HG03460 (cell line): ENCODE measurements at regions not wholly inside any gene's neighbourhood (a gene's known extent, or its start where the extent isn't known, plus 50 kb on each side); places are given as distances from the start of the nearest gene placed in this dataset.
"Not testable (repeated sequence)": the region's sequence is repeated elsewhere in the genome, so short reads cannot be mapped to it uniquely, and the experiment has no call there.

Experiments used
- ATAC-seq: cut with Tn5 transposase; IDR thresholded peaks from one replicate; pipeline ENCODE4 v1.9.1; 2021; ENCODE audit not compliant: unreplicated experiment

DNA sequence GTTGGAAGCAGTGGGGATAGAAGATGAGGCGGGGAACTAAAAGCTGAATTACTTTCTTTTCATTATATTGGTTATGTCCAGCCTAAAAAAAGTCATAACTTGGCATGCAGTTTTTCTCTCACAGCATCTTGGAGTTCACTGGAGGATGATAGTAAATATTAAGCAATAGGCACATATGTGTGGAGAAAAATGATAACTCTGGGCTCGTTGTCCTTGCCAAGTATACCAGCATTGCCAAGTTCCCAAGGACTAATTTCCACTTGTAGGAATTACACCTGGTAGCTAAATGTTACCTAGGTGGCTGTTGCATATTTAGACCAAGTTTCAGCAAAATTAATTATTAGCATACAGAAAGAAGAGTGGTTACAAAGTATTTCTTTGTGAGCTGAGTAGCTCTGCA is 1007.6 kb downstream of the ANKRD7 start:
- no peak for ATAC-seq

DNA sequence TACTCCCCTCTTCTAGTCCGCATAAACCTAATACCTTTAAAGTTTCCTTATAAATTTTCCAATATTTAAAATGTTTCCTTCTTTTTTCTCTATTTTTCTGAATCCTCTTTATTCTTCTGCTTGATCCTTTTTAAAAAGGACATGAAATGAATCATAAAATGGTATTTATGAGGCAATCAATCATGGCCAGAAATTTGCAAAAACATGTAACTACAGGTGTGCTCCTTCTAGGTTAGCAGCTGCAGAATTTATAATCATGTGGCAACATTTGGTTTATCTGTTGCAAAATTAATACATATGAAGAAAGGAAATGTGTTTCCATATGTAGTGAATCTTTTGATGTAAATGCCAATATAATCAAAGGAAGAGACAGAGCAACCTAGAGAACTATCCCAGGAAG is 1008.5 kb downstream of the ANKRD7 start:
- ATAC-seq = no peak

DNA sequence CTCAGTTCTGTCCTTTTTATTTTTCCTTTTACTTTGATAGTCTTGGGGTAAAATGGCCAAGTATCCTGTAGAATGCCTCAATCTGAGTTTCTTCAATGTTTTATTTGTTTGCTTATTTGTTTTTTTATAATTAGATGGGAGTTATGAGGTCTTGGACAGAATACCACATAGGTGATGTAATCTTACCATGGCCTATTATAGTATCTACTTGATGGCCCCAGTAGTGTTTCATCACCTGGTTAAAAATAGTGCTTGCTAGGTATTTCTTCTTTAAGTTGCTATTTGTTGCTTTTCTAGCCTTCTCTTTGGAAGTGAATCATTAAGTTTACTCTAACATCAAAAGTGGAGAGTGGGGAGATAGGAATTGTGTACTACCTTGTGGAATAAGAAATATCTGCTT is 1020.0 kb upstream of the KCND2 start:
- ATAC-seq = no peak

DNA sequence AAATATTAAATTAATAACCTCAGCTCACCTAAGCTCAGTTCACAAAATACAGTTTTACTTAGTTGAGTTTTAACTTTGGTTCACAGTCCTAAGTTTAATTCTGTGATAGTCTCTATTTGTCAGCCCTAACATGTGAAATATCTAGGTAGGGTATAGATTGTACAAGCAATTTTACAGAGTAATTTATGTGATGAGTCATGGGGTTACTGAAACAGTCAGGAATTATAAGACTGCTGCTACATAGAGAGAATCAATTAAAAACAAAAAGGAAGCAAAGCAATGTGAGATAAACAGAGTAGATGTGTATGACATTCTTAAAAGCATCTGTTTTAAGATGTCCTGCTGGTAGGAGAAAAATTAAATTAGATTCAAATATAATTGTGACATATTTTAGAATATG is 1018.2 kb upstream of the KCND2 start:
- no peak for ATAC-seq

DNA sequence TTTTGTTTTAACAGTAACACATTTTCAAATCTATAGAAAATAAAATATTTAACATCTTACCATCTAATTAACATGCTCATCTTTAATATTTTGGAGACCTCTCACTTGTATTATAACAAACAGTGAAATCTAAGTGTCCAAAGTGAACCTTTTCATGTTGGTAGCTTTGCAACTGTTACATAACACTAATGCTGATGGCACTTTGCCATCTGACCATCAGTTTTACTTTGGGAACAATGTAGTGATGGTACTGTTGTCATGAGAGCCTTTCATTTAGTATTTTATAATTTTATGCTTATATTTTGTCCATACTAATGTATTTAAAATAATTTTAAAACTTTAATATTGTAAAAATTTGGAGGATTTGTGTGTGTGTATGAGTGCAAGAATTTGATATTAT is 1017.0 kb upstream of the KCND2 start:
- no peak for ATAC-seq

DNA sequence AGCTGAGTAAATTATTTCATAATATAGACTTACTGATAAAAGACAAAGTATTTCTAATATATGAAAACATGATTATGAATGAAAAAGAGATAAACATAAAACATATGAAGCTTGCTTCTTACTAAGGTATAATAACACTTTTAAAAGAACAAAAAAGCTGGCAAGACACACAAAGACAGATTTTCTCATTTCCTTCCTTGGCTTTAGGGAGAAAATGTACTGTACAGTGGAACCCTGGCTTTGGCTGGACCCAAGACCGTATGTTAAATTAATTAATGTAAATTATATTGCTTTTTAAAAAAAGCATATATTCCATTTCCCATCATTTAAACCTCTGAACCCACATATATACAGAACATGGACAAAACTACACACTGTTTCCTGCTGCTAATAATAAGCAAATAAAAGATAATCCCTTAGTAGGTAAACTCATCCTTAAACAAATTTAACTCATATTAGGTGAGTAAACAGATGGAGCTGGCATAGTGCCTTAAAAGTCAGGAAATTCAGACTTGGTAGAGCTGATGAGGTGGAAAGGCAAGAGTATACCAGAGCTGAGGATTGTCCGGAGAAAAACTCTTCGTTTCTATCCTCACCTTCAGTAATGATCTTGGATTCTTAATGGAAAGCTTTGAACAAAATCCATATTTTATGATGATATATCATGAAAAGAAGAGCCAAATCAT is 1016.4 kb upstream of the KCND2 start:
- no peak for ATAC-seq

DNA sequence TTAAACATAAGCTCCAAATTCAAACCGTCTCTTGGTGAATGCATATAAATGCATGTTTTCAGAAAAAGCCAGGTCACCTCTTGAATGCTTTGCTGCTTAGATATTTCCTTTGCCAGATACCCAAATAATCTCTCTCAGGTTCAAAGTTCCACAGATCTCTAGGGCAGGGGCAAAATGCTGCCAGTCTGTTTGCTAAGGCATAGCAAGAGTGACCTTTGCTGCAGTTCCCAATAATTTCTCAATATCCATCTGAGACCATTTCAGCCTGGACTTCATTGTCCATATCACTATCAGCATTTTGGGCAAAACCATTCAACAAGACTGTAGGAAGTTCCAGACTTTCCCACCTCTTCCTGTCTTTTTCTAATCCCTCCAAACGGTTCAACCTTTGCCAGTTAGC is 1006.2 kb upstream of the KCND2 start:
- not testable (repeated sequence) for ATAC-seq

DNA sequence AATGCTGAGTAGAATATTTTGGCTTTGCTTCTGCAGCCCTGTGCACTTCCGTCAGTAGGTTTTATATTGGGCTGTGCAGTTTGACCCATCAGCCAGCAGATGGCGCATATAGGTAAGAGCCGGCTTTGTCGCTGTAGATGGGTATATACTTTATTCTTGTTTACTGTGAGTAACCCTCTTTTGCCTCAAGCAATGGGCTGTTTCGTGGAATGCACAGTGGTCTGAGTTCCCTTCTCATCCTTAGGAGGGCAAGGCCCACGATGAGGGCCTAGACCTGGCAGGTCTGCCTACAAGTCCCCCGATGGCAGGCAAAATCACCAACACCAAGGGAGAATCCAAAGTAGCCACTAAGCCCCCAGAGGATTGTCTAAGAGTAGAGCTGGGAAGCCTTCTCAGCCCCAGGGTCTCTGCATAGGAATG is 1002.9 kb upstream of the KCND2 start:
- peak; percentile 97 for ATAC-seq

DNA sequence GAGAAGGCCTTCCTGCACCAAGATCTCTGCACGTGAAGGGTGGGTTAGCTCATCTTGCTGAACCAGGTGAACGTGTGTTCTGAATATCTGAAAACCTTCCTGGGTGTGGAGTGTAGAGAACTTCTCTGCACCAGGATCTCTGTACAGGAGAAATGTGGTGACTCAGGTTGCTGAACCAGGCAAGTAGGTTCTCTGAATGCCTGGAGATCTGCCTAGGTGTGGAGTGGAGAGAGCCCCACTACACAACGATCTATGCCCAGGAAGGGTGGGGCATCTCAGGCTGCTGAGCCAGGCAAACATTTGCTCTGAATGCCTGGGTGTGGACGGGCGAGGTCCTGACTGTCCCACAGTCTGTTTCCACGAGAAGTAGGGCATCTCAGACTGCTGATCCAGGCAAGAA is 1002.3 kb upstream of the KCND2 start:
- ATAC-seq = no peak

DNA sequence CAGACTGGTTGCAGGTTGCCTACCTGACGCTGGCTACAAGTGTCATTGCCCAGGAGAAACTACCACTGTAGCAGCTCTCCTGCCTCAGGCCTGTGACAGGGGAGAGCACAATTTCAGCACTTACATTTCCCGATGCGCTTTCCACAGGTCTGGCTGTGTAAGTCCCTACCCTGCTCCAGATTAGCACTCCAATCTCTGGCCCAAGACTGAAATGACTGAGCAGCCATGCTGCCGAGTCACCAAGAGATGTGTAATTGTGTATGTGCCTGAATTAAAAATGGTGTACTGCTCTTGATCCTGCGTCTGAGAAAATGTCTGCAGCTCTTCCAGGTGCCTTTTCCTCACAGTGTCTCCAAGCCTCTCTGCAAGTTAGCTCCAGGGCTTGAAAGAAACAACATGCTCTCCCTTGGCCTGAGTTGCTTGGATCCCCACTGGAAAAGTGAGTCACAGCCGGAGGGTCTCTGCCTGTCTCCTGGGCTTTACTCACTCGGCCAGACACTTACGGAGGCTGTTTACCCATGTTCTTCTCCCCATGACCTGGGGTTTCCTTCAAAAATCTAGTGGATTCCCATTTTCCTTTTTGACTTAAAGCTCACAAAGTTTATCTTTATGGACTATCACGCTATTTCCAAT is 1001.7 kb upstream of the KCND2 start:
- no peak for ATAC-seq

DNA sequence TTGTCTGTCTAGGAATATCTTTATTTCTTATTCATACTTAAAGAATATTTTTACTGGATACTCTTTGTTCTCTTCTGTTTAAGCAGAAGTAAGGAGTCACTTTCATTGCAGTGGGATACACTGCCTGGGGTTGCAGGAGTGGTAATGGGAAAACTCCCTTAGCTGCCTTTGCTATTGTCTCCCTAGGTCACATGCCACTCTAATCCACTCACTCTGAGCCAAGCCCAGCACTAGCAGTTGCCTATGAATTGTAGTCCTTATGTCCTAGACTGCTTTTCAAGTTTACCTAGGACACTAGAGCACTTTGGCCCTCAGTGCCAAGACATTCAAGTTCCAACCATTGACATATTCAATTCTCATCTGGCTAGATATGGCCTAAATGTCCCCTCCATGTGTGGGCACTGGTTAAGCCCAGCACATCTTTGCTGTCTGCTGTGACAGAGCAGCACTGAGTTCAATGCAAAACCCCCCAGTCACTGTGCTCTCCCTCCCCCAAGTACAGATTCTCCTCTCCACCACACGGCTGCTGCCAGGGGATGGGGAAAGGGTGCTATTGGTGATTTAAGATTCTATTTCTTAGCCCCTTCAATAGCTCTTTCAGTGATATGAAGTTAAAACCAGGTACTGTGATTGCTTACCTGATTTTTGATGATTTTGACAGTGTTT is 991.7 kb upstream of the KCND2 start:
- no peak for ATAC-seq

DNA sequence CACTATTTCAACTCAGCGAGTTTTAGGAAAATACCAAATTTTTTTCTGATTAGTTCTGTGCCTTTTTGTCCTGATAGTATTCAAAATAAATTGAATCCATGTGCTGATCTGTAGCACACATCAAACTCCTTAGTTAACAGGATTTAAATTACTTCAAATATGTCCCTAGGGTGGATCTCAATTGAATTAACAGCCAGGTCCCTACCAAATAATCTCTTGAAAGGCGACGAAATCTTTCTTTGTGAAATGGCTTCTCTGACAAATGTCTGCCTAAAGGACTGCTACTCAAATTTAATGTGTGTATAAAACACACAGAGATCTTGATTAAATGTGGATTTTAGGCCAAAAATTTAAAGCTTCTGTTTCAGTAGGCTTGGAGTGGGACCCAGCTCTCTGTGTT is 989.6 kb upstream of the KCND2 start:
- no peak for ATAC-seq

DNA sequence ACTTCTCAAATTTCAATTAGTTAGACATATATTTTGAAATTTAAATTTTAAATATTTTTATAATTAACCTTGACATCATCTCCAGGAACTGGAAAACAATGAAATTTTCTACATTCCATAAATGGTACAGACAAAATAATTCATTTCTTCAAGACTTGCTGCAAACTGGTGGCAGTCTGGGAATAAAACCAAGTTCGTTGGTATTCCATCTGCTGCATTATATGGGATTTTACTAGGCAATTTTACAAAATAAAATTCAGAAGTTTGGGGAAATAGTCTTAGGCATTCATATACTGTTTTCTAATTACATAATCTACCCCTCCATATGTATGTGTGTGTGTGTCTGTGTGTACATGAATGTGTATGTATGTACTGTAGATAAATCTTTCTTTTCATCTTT is 984.6 kb upstream of the KCND2 start:
- ATAC-seq = no peak

DNA sequence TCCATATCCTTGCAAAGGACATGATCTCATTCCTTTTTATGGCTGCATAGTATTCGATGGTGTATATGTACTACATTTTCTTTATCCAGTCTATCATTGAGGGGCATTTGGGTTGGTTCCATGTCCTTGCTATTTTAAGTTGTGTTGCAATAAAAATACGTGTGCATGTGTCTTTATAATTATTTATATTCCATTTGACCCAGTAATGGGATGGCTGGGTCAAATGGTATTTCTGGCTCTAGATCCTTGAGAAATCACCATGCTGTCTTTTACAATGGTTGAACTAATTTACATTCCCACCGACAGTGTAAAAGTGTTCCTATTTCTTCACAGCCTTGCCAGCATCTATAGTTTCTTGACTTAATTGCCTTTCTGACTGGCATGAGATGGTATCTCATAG is 972.6 kb upstream of the KCND2 start:
- ATAC-seq = not testable (repeated sequence)

DNA sequence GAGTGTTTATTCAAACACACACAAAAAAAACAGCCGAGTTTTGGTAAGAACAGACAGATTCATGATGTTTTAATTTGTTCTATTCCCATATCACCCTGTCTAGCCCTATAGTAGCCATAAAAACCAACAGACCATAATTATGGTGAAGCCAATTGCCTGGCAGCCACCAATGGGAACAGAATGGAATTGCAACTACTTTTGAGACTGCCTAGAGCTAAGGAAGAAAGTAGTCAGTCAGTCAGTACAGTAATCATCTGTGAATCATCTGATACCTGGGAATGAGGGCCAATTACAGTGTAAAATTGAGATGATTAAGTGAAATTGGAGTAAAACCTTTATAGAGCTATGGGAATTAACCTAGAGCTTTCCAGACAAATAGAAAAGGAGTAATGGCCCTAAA is 952.7 kb upstream of the KCND2 start:
- no peak for ATAC-seq

DNA sequence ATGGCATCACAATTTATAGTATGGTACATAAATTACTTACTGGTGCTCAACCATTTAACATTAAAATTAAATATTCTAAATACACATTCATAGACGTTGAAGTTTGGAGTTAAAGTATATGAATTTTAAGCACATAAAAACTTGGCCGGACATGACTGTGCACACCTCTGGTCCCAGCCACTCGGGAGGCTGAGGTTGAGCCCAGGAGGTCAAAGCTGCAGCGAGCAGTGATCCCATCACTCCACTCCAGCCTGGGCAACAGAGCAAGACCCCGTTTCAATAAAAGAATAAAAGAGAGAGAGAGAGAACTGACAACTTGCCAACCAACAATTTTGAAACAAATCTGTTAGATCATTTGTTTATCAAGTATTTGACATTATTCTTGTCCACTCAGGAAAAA is 943.3 kb upstream of the KCND2 start:
- no peak for ATAC-seq

DNA sequence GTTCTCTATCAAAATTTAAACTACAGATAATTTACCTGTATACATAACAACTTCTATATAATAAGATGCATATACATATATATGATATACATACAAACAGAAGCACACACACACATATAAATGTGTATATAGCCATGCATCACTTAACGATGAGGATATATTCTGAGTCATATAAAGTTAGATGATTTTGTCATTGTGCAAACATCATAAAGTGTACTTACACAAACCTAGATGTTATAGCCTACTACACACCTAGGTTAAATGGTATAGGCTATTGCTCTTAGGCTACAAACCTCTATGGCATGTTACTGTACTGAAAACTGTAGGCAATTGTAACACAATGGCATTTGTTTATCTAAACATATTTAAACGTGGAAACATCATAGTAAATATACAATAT is 937.6 kb upstream of the KCND2 start:
- no peak for ATAC-seq

DNA sequence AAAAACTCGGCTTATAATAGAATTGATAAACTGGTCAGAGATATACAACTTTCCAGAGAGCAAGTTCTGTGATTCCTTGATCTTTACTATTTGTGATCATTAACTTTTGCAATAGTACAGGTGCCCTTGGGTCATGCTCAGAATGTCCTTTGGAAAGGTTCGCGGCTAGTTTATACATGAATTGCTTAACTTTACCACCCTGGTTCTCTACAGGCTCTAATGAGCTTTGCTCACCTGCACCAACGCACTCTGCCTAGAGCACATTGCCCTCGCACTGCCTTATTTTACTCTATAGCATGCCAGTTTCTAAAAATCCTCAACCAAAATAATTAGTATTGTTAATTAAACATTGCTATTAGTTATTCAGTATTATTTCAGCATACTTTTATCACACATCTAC is 931.2 kb upstream of the KCND2 start:
- ATAC-seq = no peak

DNA sequence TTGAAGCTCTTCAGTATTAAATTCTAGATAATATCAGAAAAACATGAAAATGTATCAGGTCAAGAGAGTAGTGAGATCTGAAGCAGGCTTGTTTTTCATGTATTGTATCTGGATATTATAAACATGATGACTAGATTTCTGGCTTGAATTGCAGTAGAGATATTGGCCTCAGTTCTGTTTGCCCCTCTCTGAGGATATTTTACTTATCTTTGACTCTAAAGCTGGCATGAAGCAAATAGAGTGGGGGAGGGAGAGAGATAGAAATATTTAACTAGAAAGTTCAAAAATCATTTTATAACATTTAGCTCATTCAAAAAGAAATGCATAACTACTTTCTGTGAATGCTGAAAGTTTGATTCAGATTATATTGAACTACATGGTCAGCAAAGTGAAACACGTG is 929.7 kb upstream of the KCND2 start:
- no peak for ATAC-seq

DNA sequence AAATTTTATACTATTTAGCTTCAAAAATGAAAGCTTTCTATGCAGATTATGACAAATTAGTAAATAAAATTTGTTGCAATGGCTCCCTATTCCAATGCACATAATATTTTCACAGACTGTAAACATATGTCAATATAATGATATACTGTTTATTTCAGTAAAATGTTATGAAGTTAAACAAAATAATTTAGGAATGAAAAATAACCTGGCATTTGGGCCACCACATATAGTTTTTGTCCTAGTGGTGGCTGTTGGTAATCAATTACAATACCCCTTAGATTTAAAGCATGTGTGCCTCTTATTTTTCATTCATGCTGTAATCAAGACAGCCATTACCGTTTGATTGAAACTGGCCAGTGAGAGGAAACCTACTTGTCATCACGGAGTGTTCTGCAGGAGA is 928.5 kb upstream of the KCND2 start:
- no peak for ATAC-seq

DNA sequence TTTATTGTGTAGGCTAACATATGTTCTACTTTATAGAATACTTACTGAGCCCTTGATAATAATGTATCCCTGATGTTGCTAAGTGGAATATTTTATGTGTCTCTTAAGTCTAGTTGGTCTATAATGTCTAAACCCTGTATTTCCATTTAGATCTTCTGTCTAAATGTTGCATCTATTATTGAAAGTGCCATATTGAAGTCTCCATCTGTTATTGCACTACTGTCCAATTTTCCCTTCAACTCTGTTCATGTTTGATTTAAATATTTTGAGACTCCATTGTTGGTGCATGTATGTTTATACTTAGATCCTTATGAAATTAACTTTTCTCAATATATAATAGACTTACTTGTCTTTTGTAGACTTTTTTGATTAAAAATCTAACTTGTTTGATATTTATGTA is 924.5 kb upstream of the KCND2 start:
- no peak for ATAC-seq

DNA sequence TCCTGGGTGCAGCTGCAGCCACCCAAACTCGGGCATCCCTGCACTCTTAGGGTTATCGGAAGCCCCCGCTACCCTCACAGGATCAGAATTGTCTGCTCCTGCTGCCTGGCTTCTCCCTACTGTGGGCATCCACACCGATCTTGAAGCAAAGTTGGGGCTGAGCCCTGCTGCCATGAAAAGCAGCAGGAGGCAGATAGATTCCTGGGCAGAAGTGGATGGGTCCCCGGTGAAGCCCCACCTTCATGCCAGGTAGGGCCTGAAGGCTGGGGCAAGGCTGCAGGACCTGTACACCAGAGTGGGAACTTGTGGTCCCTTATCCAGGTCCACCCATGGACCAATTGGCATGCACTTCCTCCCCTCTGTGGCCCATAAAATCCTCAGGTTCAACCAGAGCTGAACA is 922.6 kb upstream of the KCND2 start:
- no peak for ATAC-seq

DNA sequence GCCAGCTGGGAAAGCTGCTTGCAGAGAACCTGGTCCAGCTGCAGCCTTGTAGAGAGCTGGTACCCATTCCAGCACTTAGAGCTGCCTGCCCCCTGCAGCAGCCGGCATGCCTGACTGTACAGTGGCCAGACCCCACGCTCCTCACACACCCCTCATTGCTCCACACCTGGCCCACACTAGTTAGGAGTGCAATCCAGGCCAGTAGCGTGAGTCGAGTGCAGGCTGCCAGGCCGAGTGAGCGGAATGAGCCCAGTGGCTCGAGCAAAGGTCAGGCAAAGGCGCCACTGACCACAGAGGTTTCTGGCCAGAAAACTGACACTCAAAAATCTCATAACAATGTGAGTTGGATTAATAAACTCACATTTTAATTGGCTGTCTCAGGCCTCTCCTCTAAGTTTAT is 921.7 kb upstream of the KCND2 start:
- ATAC-seq = no peak
